Germinal center (tissue), 1 donor: ENCODE measurements at regions not wholly inside any gene's neighbourhood (a gene's known extent, or its start where the extent isn't known, plus 50 kb on each side); places are given as distances from the start of the nearest gene placed in this dataset.

ENCODE experiments used
- DNase-seq: peaks from one replicate; pipeline ENCODE4 v3.0.0; 2012; ENCODE audit warnings: mixed read lengths, low spot score

DNA sequence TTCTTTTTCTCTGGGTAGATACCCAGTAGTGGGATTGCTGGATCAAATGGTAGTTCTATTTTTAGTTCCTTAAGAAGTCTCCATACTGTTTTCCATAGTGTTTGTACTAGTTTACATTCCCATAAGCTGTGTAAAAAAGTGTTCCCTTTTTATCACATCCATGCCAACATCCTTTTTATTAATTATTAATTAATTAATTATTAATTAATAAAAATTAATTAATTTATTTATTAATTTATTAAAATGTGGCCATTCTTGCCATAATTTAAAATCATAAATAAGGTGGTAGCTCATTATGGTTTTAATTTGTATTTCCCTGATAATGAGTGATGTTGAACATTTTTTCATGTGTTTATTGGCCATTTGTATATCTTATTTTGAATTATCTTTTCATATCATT lies 173.9 kb upstream of the FOXN2 start:
- no peak for DNase-seq

- no peak for DNase-seq
Measured at GRCh38 chr2:48144777-48145176, 169.7 kb upstream of the FOXN2 start.

DNA sequence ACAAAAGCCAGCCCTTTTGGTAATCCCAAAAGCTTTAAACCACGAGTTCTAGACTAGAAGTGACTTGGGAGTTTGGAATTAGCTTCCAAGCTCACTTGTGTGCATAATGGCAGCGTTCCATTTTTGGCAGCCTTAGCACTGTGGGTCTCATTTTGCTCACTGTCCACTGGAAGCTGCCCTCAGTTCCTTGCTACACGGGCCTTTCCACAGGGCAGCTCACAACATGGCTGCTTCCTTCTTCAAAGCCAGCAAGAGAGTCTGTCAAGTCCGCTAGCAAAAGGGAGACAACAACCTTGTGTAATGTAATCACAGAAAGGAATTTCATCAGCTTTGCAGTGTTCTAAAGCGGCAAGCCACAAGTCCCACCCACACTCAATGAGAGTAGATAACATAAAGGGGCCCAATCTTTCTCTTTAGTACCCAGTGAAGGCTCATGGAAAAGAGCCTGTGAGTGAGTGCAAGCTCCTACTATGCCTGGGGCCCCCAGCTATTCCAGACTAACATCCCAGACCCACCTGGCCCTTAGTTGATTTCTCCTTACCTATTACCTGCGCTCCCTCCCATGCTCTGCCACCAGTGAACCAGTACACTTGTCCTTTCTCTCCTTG lies 168.5 kb upstream of the FOXN2 start:
- DNase-seq = no peak

DNA sequence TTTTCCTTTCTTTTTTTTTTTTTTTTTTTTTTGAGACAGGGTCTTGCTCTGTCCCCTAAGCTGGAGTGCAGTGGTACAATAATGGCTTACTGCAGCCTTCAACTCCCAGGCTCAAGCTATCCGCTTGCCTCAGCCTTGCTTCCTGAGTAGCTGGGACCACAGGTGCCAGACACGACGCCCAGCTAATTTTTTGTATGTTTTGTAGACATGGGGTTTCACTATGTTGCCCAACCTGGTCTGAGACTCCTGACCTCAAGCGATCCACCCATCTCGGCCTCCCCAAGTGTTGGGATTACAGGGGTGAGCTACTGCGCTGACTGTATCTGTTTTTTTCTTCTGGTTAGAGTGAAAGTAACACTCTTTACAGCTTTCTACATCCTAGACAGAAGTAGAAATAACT lies 167.9 kb upstream of the FOXN2 start:
- DNase-seq = no peak

GRCh38 chr2:48147719-48148118 lies 166.8 kb upstream of the FOXN2 start:
- DNase-seq = no peak

DNA sequence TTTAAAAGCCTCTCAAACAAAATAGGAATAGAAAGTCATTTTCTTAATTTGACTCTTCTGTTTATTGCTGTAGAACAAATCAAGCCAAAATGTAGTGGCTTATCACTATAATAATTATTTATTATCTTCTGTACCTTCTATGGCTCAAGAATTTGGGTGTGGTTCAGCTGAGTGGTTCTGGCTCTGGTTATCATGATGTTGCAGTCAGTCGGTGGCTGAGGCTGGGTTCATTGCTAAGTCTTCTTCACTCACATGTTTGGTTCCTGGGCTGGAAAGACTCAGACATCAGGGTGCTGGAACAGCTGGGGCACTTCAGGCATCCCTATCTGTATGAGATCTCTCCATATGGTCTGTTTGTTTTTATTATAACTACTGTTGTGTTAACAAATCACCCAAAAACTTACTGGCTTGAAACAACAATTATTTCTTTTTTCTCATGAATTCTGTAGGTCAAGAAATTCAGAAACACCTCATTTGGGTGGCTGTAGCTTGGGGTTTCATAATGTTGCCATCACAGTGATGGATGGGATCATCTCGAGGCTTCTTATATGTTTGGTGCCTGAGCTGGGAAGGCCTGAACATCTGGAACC lies 165.5 kb upstream of the FOXN2 start:
- no peak for DNase-seq

DNA sequence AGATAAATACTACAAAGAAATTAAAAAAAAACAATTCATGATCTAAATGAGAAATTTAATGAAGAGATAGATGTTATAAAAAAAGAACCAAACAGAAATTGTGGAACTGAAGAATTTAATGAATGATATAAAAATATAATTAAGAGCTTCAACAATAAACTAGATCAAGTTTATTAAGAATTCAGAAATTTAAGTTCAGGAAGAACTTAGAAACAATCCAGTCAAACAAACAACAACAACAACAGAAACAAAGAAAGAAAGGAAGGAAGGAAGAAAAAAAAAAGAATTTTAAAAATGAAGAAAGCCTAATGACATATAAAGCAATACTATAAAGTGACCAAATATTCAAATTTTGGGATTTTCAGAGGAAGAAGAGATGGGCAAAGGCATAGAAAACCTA lies 157.3 kb upstream of the FOXN2 start:
- no peak for DNase-seq

GRCh38 chr2:48161628-48162027 lies 152.9 kb upstream of the FOXN2 start:
- no peak for DNase-seq

GRCh38 chr2:48162742-48163141 lies 151.7 kb upstream of the FOXN2 start:
- DNase-seq = no peak

DNA sequence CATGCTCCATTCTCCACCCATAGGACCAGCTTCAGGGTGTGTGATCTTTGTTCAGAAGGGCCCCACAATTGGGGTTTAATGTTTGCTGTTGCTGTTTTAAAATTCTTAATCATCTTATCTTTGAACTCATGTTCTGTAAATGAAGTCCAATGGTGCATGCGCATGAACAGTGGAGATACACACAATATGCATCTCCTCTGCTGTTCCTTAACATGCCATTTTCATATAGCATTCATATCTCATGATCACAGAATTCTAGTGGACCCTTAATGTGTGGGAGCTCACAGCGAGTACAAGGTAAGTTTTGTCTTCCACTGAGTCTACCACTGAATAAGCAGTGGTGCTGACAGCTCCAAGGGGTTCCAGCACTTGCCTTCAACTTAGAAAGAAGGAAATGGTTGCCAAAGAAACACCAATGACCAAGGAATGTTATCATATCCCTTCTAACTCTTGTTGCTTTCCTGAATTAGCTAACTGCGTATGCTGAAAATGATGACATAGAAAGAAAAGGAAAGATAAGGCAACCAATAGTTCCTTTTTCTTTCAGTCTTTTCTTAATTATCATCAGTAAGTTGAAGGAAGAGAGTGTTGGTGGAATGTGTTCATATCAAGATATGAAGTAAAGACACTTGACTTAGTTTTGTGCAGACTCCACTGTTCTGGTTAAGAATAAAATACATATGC lies 149.3 kb upstream of the FOXN2 start:
- no peak for DNase-seq

GRCh38 chr2:48169141-48169592 lies 145.3 kb upstream of the FOXN2 start:
- DNase-seq = no peak

- DNase-seq = no peak
Measured at GRCh38 chr2:48170281-48170680, 144.2 kb upstream of the FOXN2 start.

DNA sequence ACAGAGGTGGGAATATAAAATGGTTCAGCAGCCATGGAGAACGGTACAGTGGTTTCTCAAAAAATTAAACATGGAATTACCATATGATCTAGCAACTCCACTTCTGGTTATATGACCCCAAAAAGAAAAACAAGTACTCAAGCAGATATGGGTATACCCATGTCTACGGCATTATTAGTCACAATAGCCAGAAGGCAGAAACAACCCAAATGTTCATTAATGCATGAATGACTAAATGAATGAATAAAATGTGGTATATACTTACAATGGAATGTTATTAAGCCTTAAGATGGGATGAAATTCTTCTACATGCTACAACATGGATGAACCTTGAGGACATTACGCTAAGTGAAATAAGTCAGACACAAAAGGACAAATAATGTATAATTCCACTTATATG lies 141.3 kb upstream of the FOXN2 start:
- no peak for DNase-seq

DNA sequence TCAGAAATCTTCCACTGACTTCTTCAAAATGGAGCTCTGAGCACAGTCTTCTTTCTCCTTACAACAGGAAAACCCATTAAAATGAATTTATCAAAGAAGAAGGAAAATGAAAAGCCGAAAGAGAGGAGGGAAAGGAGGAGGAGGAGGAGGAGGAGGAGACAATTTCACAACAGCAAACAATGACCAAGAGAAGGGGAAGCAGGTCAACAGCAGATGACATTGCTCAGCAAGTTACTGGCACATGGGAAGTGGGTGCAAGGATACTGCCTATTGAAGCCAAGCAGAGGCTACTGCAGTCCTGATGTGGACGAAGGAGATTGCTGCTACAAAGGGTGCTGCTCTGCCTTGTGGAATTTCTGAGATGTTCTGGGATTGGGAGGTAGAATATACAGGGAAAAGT lies 140.0 kb upstream of the FOXN2 start:
- DNase-seq = no peak

DNA sequence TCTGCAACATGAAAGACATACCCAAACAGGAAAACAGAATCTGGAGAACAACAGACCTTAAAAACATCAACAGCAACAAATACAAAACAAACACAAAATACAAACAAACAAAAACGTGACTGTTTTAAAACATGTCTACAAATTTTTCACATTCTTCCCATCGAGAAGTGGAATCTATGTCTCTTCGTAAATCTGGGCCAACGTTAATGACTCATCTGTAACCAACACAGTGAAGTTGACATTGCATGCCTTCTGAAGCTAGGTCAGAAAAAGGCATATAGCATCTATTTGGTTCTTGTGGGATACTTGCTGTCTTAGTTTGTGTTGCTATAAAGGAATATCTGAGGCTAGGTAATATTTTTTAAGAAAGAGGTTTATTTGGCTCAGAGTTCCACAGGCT lies 139.2 kb upstream of the FOXN2 start:
- DNase-seq = no peak

- no peak for DNase-seq
Measured at GRCh38 chr2:48175656-48176055, 138.8 kb upstream of the FOXN2 start.

- DNase-seq = no peak
Measured at GRCh38 chr2:48176876-48177275, 137.6 kb upstream of the FOXN2 start.

GRCh38 chr2:48178611-48179010 lies 135.9 kb upstream of the FOXN2 start:
- DNase-seq = no peak

GRCh38 chr2:48180557-48180956 lies 133.9 kb upstream of the FOXN2 start:
- no peak for DNase-seq

- DNase-seq = no peak
Measured at GRCh38 chr2:48183276-48183675, 131.2 kb upstream of the FOXN2 start.

- no peak for DNase-seq
Measured at GRCh38 chr2:48183991-48184390, 130.5 kb upstream of the FOXN2 start.

DNA sequence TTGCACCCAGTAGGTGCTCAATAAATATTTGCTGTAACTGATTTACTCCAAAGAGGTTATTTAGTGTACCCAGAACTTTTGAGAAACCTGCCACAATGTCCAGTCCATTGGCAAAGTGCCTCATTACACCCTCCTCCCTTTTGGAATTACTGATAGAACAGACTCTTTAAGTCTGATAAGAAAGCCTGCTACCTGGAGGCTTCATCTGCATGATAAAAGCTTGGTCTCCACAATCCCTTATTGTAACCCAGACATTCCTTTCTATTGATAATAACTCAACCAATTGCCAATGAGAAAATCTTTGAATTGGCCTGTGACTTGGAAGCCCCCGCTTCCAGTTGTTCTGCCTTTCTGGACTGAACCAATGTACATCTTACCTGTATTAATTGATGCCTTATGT lies 127.0 kb upstream of the FOXN2 start:
- DNase-seq = no peak

DNA sequence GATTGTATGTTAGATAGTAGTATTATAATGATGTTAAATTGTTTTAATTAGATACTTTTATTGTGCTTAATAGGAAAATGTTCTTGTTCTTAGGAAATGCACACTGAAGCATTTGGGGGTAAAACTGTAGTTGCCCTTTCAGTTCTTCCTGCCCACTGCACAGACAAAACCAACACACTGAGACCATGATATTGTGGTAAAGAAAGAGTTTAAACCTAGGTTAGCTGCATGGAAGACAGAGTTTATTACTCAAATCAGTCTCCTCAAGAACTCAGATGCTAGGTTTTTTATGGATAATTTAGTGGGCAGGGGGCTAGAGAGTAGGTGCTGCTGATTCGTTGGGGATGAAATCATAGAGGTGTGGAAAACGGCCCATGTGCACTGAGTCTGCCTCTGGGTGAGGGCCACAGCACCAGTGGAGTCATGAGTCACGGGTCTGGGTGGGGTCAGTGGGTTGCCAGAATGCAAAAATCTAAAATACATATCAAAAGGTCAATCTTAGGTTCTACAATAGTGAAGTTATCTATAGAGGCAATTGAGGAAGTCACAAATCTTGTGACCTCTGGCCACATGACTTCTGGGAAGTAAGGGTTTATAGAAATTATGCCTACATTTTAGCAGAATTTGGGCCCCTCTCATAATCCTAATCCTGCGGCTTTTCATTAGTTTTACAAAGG lies 124.8 kb upstream of the FOXN2 start:
- DNase-seq = no peak
